T-cell (primary cell): ENCODE measurements at regions not wholly inside any gene's neighbourhood (a gene's known extent, or its start where the extent isn't known, plus 50 kb on each side); places are given as distances from the start of the nearest gene placed in this dataset.
"Not testable (repeated sequence)": the region's sequence is repeated elsewhere in the genome, so short reads cannot be mapped to it uniquely, and the experiment has no call there.

Experiments
- ATAC-seq, 4 experiments: fragments of 200-7000 bp in 3 of 4; fragments of 150-1000 bp in 1 of 4; cut with Tn5 transposase; replicated peaks in 1 of 4; 1 replicate in 3 of 4; 2 replicates in 1 of 4; pipeline ENCODE4 v1.10.0; 2021; ENCODE audit warnings: moderate library complexity in 3 of 4, mild to moderate bottlenecking in 2 of 4, moderate number of reproducible peaks in 1 of 4
- CTCF ChIA-PET, 2 donors: fragments of 300-600 bp; sonication (Branson Sonifier 250); formaldehyde crosslinking; loops; one replicate each; lab custom pipeline; 2022; ENCODE audit warnings: antibody characterized with exemption in 2 of 2; lab: Charles Lee
- POLR2A ChIA-PET, 2 donors: fragments of 300-600 bp; sonication (Branson Sonifier 250); formaldehyde crosslinking; loops; one replicate each; lab custom pipeline; 2022; ENCODE audit warnings: antibody characterized with exemption in 2 of 2; lab: Charles Lee
- DNase-seq, 35 experiments: peaks; one replicate each; pipeline versions ENCODE4 v3.0.0 to v3.0.0-alpha.2; 2013 to 2023
- H3K27ac ChIP-seq: one replicate; pipeline ENCODE4 v1.5.1; 2013; ENCODE audit warnings: low read length
- H3K27me3 ChIP-seq, 2 experiments: replicated peaks in 1 of 2; 1 replicate in 1 of 2; 2 replicates in 1 of 2; pipeline versions ENCODE4 v1.6.1 to v1.7.0; 2013; ENCODE audit warnings: low read length in 1 of 2, mixed read lengths in 1 of 2; ENCODE audit not compliant: control insufficient read depth in 2 of 2, insufficient read depth in 2 of 2; ENCODE audit errors: extremely low read depth in 1 of 2
- H3K36me3 ChIP-seq, 2 donors: 1 replicate in 1 of 2; 2 replicates in 1 of 2; pipeline versions ENCODE4 v1.6.1 to v1.7.0; 2013; ENCODE audit warnings: low read length in 1 of 2; ENCODE audit not compliant: control insufficient read depth in 2 of 2, insufficient read depth in 1 of 2; ENCODE audit errors: extremely low read depth in 1 of 2
- H3K4me1 ChIP-seq, 2 experiments: 1 replicate in 1 of 2; 2 replicates in 1 of 2; pipeline versions ENCODE4 v1.6.1 to v1.7.0; 2013; ENCODE audit warnings: low read length in 2 of 2, mixed read lengths in 1 of 2; ENCODE audit not compliant: insufficient read depth in 2 of 2, control insufficient read depth in 1 of 2; ENCODE audit errors: extremely low read depth in 1 of 2
- H3K4me3 ChIP-seq, 2 donors: 1 replicate in 1 of 2; 2 replicates in 1 of 2; pipeline versions ENCODE4 v1.5.1 to v1.7.0; 2013; ENCODE audit warnings: mild to moderate bottlenecking in 2 of 2, low read length in 1 of 2, moderate library complexity in 1 of 2; ENCODE audit not compliant: control insufficient read depth in 1 of 2; ENCODE audit errors: extremely low read depth in 1 of 2
- H3K9me3 ChIP-seq: 2 replicates; pipeline ENCODE4 v1.7.0; 2013
- H3K27ac Mint-ChIP-seq, 2 donors: one replicate each; pipeline ENCODE4 v1.8.0; 2020 to 2021; ENCODE audit warnings: mild to moderate bottlenecking in 2 of 2, mixed read lengths in 2 of 2
- H3K27me3 Mint-ChIP-seq, 2 donors: one replicate each; pipeline ENCODE4 v1.8.0; 2021 to 2022; ENCODE audit warnings: mixed read lengths in 2 of 2
- H3K36me3 Mint-ChIP-seq: one replicate; pipeline ENCODE4 v1.8.0; 2021; ENCODE audit warnings: mixed read lengths
- H3K4me1 Mint-ChIP-seq, 3 donors: one replicate each; pipeline ENCODE4 v1.8.0; 2020 to 2022; ENCODE audit warnings: mixed read lengths in 3 of 3, mild to moderate bottlenecking in 1 of 3
- H3K4me3 Mint-ChIP-seq, 3 donors: one replicate each; pipeline ENCODE4 v1.8.0; 2020 to 2022; ENCODE audit warnings: mild to moderate bottlenecking in 3 of 3, mixed read lengths in 3 of 3, moderate library complexity in 3 of 3
- H3K9me3 Mint-ChIP-seq, 3 donors: one replicate each; pipeline ENCODE4 v1.8.0; 2020 to 2022; ENCODE audit warnings: mixed read lengths in 3 of 3
- WGBS: methylation state at CpG from one replicate; pipeline ENCODE4 v1.1.5; 2013; ENCODE audit warnings: missing lambda C conversion rate; ENCODE audit not compliant: insufficient coverage; 5-methylcytosine and 5-hydroxymethylcytosine counted together

- 67% methylated on average over 10 of the region's 15 CpGs for WGBS
- CTCF ChIA-PET, H3K36me3 Mint-ChIP-seq, H3K27me3 Mint-ChIP-seq, H3K4me1 Mint-ChIP-seq, POLR2A ChIA-PET, H3K36me3 ChIP-seq, ATAC-seq, H3K27me3 ChIP-seq, H3K27ac ChIP-seq, H3K4me1 ChIP-seq, H3K4me3 ChIP-seq, H3K4me3 Mint-ChIP-seq, DNase-seq, H3K9me3 Mint-ChIP-seq, H3K9me3 ChIP-seq, H3K27ac Mint-ChIP-seq: not testable (repeated sequence)
These were observed 267.3 kb upstream of the SLC16A7 start for GRCh38 chr12:59328395-59329075.

GRCh38 chr12:59326457-59326856, 269.4 kb upstream of the SLC16A7 start:
- WGBS: 58% methylated on average over 2 of the region's 12 CpGs
- ATAC-seq, H3K27ac Mint-ChIP-seq, H3K4me3 Mint-ChIP-seq, H3K27me3 ChIP-seq, H3K27me3 Mint-ChIP-seq, H3K9me3 Mint-ChIP-seq, POLR2A ChIA-PET, H3K4me1 ChIP-seq, H3K9me3 ChIP-seq, H3K4me3 ChIP-seq, DNase-seq, H3K36me3 Mint-ChIP-seq, H3K4me1 Mint-ChIP-seq, H3K36me3 ChIP-seq, CTCF ChIA-PET, H3K27ac ChIP-seq: not testable (repeated sequence)

- Mint-ChIP-seq H3K4me3 (no peak overlapping the region), H3K9me3 (peaks cover 0 to 3% (median 0%) of the 10 kb centered on the region in 3 donors), H3K4me1 (no peaks in the 10 kb centered on the region), H3K27me3 (no peaks in the 10 kb centered on the region), H3K27ac (no peak overlapping the region), H3K36me3 (no peaks in the 10 kb centered on the region)
- Histone ChIP-seq H3K36me3 (no peaks in the 10 kb centered on the region), H3K27ac (no peak overlapping the region), H3K4me1 (no peaks in the 10 kb centered on the region), H3K9me3 (no peaks in the 10 kb centered on the region), H3K27me3 (no peaks in the 10 kb centered on the region), H3K4me3 (no peak overlapping the region)
- CTCF ChIA-PET: no interaction called here
- 52% methylated on average over 2 of the region's 2 CpGs for WGBS
- ATAC-seq (no peak), DNase-seq (no peak)
- POLR2A ChIA-PET: no interaction called here
These were observed 273.4 kb upstream of the SLC16A7 start for GRCh38 chr12:59322473-59322872.

GRCh38 chr12:59321278-59321677, 274.6 kb upstream of the SLC16A7 start:
- Mint-ChIP-seq H3K9me3 (peaks cover 0 to 3% (median 0%) of the 10 kb centered on the region in 3 donors), H3K27me3 (no peaks in the 10 kb centered on the region), H3K4me3 (no peak overlapping the region), H3K27ac (no peak overlapping the region), H3K36me3 (no peaks in the 10 kb centered on the region), H3K4me1 (no peaks in the 10 kb centered on the region)
- H3K27me3 ChIP-seq: no peaks in the 10 kb centered on the region
- no peak overlapping the region for H3K27ac ChIP-seq
- ChIA-PET POLR2A (no interaction called here), CTCF (no interaction called here)
- DNase-seq (no peak), ATAC-seq (no peak)
- H3K36me3 ChIP-seq: no peaks in the 10 kb centered on the region
- no CpG with 5 or more reads among the region's 1 CpG for WGBS
- H3K4me3 ChIP-seq: no peak overlapping the region
- H3K9me3 ChIP-seq: no peaks in the 10 kb centered on the region
- no peaks in the 10 kb centered on the region for H3K4me1 ChIP-seq

- Histone ChIP-seq H3K4me1 (no peaks in the 10 kb centered on the region), H3K27me3 (no peaks in the 10 kb centered on the region), H3K4me3 (no peak overlapping the region), H3K36me3 (no peaks in the 10 kb centered on the region), H3K27ac (no peak overlapping the region), H3K9me3 (no peaks in the 10 kb centered on the region)
- Mint-ChIP-seq H3K9me3 (peaks cover 0 to 3% (median 0%) of the 10 kb centered on the region in 3 donors), H3K27me3 (no peaks in the 10 kb centered on the region), H3K27ac (no peak overlapping the region), H3K4me1 (no peaks in the 10 kb centered on the region), H3K36me3 (no peaks in the 10 kb centered on the region), H3K4me3 (no peak overlapping the region)
- WGBS: no CpG with 5 or more reads among the region's 1 CpG
- no peak for ATAC-seq
- no peak for DNase-seq
- CTCF ChIA-PET: no interaction called here
- POLR2A ChIA-PET: no interaction called here
These were observed 275.7 kb upstream of the SLC16A7 start for GRCh38 chr12:59320112-59320511.

- Histone ChIP-seq H3K27ac (no peak overlapping the region), H3K27me3 (no peaks in the 10 kb centered on the region), H3K36me3 (no peaks in the 10 kb centered on the region), H3K4me1 (no peaks in the 10 kb centered on the region), H3K9me3 (no peaks in the 10 kb centered on the region), H3K4me3 (no peak overlapping the region)
- no peak for DNase-seq
- Mint-ChIP-seq H3K36me3 (no peaks in the 10 kb centered on the region), H3K4me3 (no peak overlapping the region), H3K4me1 (no peaks in the 10 kb centered on the region), H3K27ac (no peak overlapping the region), H3K27me3 (no peaks in the 10 kb centered on the region), H3K9me3 (peaks cover 0 to 3% (median 0%) of the 10 kb centered on the region in 3 donors)
- CTCF ChIA-PET: no interaction called here
- POLR2A ChIA-PET: no interaction called here
- no CpG with 5 or more reads among the region's 2 CpGs for WGBS
- no peak for ATAC-seq
These were observed 276.9 kb upstream of the SLC16A7 start for GRCh38 chr12:59318940-59319339.

GRCh38 chr12:59317598-59317997, 278.2 kb upstream of the SLC16A7 start:
- WGBS: 80% methylated on average over 6 of the region's 6 CpGs
- Mint-ChIP-seq H3K9me3 (peaks cover 0 to 3% (median 0%) of the 10 kb centered on the region in 3 donors), H3K27ac (no peak overlapping the region), H3K4me3 (no peak overlapping the region), H3K36me3 (no peaks in the 10 kb centered on the region), H3K27me3 (no peaks in the 10 kb centered on the region), H3K4me1 (no peaks in the 10 kb centered on the region)
- ChIA-PET CTCF (interaction anchor here in 1 of 2 donors (0.6 kb wide), 1 partner anchor 16 kb away, joined by 5 read pairs; no protein-coding TSS in a partner anchor), POLR2A (no interaction called here)
- ATAC-seq (no peak), DNase-seq (no peak)
- Histone ChIP-seq H3K4me1 (no peaks in the 10 kb centered on the region), H3K27ac (no peak overlapping the region), H3K4me3 (no peak overlapping the region), H3K27me3 (no peaks in the 10 kb centered on the region), H3K9me3 (no peaks in the 10 kb centered on the region), H3K36me3 (no peaks in the 10 kb centered on the region)
